Right cardiac atrium (tissue), 5 donors: ENCODE measurements at regions not wholly inside any gene's neighbourhood (a gene's known extent, or its start where the extent isn't known, plus 50 kb on each side); places are given as distances from the start of the nearest gene placed in this dataset.

ENCODE experiments used
- ATAC-seq, 2 donors: fragments of 200-7000 bp; cut with Tn5 transposase; one replicate each; pipeline versions ENCODE4 v1.8.0 to v1.9.1; 2020; ENCODE audit warnings: moderate library complexity in 2 of 2, mild to moderate bottlenecking in 1 of 2
- DNase-seq, 3 donors: peaks; one replicate each; pipeline ENCODE4 v3.0.0-alpha.2; 2020
- H3K27ac ChIP-seq: one replicate; pipeline ENCODE4 v1.5.1; 2013; ENCODE audit warnings: mild to moderate bottlenecking, low read length, control low read depth, moderate library complexity
- H3K27me3 ChIP-seq: one replicate; pipeline ENCODE4 v1.6.1; 2013; ENCODE audit not compliant: control insufficient read depth, insufficient read depth
- H3K4me1 ChIP-seq: one replicate; pipeline ENCODE4 v1.6.1; 2013; ENCODE audit warnings: low read length; ENCODE audit not compliant: control insufficient read depth, insufficient read depth
- H3K4me3 ChIP-seq: one replicate; pipeline ENCODE4 v1.5.1; 2013; ENCODE audit warnings: low read length, control low read depth
- H3K9me3 ChIP-seq: one replicate; pipeline ENCODE4 v1.6.1; 2013; ENCODE audit warnings: low read length; ENCODE audit not compliant: control insufficient read depth
- WGBS: extraction: QIAGEN DNeasy Blood & Tissue Kit; methylation state at CpG from one replicate; pipeline ENCODE4 v1.1.7; 2013; 5-methylcytosine and 5-hydroxymethylcytosine counted together
- intact Hi-C, 4 donors: fragments of 100-400 bp; cut with DNase I; formaldehyde crosslinking; loops; one replicate each; pipeline versions ENCODE4 v1.11.0 to v1.14.0; 2022 to 2023
- donor health status: healthy with polysubstance abuse.
- donor health status: DM: no; HTN: yes; CAD: no.
- donor health status: DM: no; HTN: no; CAD: no.
- donor health status: DM: no; HTN: yes; CAD: no; lungs with severe emphysema.
- donor health status: DM: yes; HTN: yes; CAD: no.

DNA sequence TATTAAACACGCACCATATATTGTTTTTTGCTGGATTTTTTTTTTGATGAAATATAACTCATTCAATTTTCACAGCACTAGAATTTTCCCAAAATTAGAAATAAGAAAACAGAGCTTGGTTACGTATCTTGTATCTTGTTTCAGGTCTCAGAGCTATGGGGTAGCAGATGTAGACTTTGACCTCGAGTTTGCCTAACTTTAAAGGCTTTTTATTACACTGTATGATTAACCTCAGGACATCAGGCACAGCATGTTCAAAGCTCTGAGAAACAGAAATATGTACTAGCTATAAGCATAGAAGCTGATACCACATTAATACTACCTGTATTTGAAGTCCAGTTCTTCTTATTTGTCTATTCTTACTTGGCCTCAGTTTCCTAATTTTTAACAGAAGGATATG lies 171.9 kb upstream of the KITLG start:
- no peaks in the 10 kb centered on the region for H3K27me3 ChIP-seq
- H3K4me1 ChIP-seq, result no peaks in the 10 kb centered on the region
- DNase-seq (no peak), ATAC-seq (no peak)
- 97% methylated on average over 3 of the region's 3 CpGs for WGBS
- intact Hi-C loops, result no loop called here
- no peaks in the 10 kb centered on the region for H3K9me3 ChIP-seq
- no peak overlapping the region for H3K27ac ChIP-seq
- no peak overlapping the region for H3K4me3 ChIP-seq

DNA sequence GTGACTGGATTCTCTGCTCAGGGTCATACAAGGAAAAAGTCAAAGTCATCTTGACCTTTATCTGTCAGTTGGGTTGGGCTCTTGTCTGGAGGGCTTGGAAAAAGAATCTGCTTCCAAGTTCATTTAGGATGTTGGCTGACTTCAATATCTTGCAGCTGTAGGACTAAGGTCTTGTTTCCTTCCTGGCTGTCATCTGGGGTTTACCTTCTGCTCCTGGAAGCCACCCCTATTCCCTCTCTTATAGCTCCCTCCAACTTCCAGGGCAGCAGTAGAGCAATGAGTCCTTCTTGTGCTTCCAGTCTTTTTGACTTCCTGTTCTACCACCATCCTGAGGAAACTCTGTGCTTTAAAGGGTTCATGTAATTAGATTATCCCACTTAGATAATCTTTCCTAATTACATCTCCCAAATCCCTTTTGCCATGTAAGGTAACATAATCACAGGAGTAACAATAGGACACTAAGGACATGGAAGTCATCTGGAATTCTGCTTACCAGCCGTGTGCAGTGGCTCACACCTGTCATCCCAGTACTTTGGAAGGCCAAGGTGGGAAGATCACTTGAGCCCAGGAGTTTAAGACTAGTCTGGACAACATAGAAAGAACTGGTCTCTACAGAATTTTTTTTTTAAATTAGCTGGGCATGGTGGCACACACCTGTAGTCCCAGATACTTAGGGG lies 170.7 kb upstream of the KITLG start:
- ATAC-seq, result no peak
- H3K4me1 ChIP-seq, result no peaks in the 10 kb centered on the region
- 74% methylated on average over 1 of the region's 1 CpG for WGBS

DNA sequence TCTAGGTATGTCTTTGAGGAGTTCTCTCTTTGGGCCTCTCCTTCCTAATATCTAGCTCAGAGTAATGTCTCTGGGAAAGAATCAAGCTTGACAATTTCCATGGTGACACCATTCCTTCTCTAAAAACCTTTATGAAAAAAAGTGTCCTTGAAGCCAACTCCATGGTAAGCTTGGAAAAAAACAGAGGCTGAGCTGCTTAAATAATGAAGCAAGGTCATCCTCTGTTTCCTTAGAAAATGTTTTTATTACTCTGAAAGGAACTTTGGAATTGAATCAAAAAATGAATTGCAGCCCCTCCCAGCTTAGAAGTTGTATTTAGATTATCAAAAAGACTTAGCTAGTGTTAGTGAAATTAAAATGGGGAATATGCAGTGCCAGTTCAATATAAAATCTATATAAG lies 166.1 kb upstream of the KITLG start:
- Histone ChIP-seq H3K9me3 (no peaks in the 10 kb centered on the region), H3K4me1 (no peaks in the 10 kb centered on the region), H3K27ac (no peak overlapping the region), H3K27me3 (no peaks in the 10 kb centered on the region), H3K4me3 (no peak overlapping the region)
- DNase-seq (no peak), ATAC-seq (peak; percentile 36 to 54)
- intact Hi-C loops, result no loop called here

More for the DNA sequence above, 170.7 kb upstream of the KITLG start:
- Histone ChIP-seq H3K4me3 (no peak overlapping the region), H3K27ac (no peak overlapping the region), H3K9me3 (no peaks in the 10 kb centered on the region), H3K27me3 (no peaks in the 10 kb centered on the region)
- intact Hi-C loops, result no loop called here
- no peak for DNase-seq

DNA sequence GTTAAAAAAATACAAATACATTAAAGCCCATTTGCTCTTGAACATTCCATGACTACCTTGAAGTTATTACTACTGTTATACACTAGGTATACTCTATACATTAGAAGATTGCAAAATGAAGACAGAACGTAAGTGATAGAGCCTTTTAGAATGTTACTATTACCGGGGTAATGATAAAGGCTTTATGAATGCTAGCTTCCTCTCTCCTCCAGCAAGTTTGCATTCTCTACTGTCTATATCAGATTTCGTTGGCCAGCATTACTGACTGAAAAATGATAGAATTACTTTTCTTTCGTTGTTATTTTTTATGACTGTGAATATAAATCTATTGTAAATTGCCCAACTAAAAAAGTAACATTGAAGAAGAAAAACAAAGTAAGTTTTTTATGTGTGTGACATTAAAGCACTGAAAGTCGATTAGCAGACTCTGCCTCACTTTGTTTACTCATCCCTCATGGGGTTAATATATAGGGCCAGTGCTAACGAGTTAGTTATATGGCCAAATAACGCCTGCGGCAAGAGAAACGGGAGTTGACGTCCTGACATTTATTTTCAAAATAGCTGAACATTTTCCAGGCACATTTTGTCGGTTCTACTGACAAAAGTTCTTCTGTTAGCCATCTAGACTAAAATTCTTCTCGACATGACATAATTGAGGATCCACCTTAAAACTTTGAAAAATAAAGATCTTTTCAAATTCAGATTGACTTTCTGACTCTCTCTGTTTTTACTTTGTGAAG lies 163.8 kb upstream of the KITLG start:
- Histone ChIP-seq H3K9me3 (no peaks in the 10 kb centered on the region), H3K4me3 (no peak overlapping the region), H3K4me1 (no peaks in the 10 kb centered on the region), H3K27me3 (no peaks in the 10 kb centered on the region), H3K27ac (no peak overlapping the region)
- DNase-seq (no peak), ATAC-seq (no peak)
- WGBS, result 64% methylated on average over 12 of the region's 12 CpGs
- intact Hi-C loops, result no loop called here

DNA sequence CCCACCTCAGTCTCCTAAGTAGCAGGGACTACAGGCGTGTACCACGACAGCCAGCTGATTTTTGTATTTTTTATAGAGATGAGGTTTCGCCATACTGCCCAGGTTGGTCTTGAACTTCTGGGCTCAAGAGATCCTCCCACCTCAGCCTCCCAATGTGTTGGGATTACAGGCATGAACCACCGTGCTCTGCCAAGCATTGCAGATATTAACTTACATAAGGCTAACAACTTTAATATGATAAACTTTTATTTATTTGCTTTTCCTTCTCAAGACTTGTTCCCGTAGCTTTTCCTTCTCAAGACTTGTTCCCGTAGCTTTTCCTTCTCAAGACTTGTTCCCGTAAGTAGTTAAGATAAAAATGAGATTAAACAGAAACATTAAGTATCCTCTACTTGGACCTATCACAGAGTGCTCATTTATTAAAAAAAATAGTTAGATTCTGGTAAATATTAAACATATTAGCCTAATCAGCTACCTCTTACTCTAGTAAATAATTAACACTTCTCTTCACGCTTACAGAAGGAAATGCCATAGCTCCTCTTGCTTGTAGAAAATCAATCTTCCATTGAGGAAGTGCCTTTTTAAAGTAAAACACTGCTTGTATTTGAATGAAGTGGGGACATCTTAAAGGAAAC lies 157.7 kb upstream of the KITLG start:
- no peak overlapping the region for H3K4me3 ChIP-seq
- no peaks in the 10 kb centered on the region for H3K4me1 ChIP-seq
- intact Hi-C loops, result no loop called here
- H3K9me3 ChIP-seq, result no peaks in the 10 kb centered on the region
- H3K27ac ChIP-seq, result no peak overlapping the region
- H3K27me3 ChIP-seq, result no peaks in the 10 kb centered on the region
- DNase-seq (no peak), ATAC-seq (no peak)
- 88% methylated on average over 8 of the region's 8 CpGs for WGBS

DNA sequence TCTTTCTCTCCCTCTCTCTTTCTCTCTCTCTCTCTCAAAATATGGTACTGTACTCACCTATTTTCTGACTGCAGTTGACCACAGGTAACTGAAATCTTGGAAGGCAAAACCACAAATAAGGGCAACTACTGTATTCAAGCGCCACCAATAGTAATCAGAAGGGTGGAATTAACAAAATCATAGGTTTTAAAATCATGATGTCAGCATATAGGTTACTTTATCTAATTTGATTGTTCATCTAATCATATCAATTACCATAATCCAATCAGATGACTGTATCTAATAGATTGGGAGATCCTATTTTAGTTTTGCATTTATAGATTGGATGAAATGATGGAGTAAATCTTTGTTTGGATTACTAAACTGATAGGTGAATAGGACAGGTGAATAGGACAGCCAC lies 155.8 kb upstream of the KITLG start:
- Histone ChIP-seq H3K27me3 (no peaks in the 10 kb centered on the region), H3K27ac (no peak overlapping the region), H3K4me3 (no peak overlapping the region), H3K9me3 (no peaks in the 10 kb centered on the region), H3K4me1 (no peaks in the 10 kb centered on the region)
- WGBS, result 98% methylated on average over 1 of the region's 1 CpG
- no peak for DNase-seq
- intact Hi-C loops, result no loop called here
- no peak for ATAC-seq

DNA sequence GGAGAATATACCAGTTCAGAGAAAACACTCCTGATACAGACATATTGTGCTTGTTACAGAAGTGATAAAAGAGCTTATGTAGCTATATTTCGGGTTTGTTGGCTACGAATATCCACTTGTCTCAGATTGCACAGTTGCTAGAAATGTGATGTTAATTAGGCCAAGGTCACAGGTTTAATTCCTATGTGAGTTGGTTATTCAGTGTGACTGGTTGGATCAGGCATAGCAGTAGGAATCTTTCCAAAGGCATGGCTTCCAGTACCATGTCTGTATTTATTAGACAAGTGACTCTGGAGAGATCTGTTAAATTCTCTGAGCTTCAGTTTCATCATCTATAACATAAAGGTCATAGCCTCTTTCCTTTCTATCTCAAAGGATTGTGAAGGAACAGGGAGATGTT lies 152.7 kb upstream of the KITLG start:
- Histone ChIP-seq H3K9me3 (no peaks in the 10 kb centered on the region), H3K4me1 (no peaks in the 10 kb centered on the region), H3K27me3 (no peaks in the 10 kb centered on the region), H3K27ac (no peak overlapping the region), H3K4me3 (no peak overlapping the region)
- DNase-seq (no peak), ATAC-seq (no peak)
- 67% methylated on average over 2 of the region's 2 CpGs for WGBS
- intact Hi-C loops, result no loop called here

DNA sequence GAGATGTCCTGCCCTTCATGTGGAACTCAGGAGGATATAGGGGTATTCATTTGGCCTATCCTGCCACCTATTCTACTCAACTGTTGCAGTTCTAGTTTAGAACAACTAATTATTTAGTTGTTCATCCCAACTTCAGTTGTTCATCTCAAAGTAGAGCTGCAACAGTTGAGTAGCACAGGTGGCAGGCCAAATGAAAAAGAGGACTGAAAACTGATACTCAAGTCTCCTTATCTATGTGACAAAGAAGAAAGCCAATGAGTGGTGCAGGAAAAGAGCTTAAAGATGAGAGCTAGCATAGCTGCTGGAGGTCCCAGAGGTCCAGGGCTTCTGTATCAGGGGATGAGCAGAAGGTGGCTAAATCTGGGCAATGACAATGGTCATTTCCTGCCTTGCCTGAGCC lies 148.9 kb upstream of the KITLG start:
- Histone ChIP-seq H3K4me1 (no peaks in the 10 kb centered on the region), H3K27ac (no peak overlapping the region), H3K9me3 (no peaks in the 10 kb centered on the region), H3K4me3 (no peak overlapping the region), H3K27me3 (no peaks in the 10 kb centered on the region)
- ATAC-seq (no peak), DNase-seq (no peak)
- intact Hi-C loops, result no loop called here

DNA sequence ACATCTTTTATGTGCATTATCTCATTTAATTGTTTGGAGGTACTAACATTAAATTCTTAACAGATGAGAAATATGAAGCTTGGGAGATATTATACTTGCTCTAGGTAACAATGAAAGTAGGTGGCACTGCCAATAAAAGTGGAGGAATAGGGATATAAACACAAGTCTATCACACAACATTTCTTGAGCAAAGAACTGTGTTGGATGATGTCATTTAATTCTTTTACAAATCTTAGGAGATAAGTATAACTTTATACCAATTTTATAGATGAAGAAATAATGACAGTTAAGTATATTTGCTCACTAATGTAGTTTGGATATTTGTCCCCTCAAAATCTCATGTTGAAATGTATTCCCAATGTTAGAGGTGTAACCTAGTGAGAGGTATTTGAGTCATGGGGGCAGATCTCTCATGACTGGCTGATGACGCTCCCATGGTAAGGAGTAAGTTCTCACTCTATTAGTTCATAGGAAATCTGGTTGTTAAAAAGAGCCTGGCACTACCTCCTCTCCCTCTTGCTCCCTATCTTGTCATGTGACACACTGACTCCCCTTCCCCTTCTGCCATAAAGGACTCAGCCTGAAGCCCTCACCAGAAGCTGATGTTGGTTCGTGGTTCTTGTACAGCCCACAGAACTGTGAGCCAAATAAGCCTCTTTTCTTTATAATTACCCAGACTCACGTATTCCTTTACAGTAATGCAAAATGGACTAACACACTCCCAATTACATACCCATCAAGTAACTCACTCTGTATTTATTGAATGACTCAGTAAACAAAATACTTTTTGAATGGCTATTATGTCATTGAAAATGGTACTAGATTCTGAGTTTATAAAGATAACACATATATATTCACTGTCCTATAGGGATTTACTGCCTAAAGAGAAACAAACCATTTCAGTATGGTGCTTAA lies 146.8 kb upstream of the KITLG start:
- no peaks in the 10 kb centered on the region for H3K4me1 ChIP-seq
- no peak for ATAC-seq
- H3K4me3 ChIP-seq, result no peak overlapping the region
- intact Hi-C loops, result no loop called here
- H3K9me3 ChIP-seq, result no peaks in the 10 kb centered on the region
- no peak overlapping the region for H3K27ac ChIP-seq
- no peaks in the 10 kb centered on the region for H3K27me3 ChIP-seq
- 89% methylated on average over 3 of the region's 3 CpGs for WGBS
- no peak for DNase-seq

DNA sequence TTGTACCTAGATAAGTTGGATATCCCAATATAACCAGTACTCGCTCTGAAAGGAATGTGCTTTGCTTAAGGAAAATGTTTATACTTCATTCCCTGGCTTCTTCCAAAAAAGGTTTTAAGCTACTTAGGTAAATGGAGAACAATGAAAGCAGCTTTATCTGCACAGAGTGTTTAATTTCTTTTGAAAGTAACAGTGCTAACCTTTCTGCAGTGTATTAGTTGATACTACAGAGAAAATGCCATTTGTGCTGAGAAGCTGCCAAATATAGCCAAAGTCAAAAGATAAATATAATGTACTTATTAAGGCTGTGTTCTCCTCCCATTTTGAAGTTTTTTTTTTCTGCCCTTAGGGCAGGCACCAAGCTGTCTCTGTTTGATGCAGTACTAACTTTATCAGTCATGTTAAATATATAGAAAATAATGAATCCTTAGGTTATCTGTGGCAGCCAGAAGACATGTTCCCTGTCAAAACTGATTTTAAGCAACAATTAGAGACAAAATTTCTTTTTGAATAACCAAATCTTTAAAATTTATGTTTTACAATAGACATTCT lies 145.4 kb upstream of the KITLG start:
- Histone ChIP-seq H3K4me1 (no peaks in the 10 kb centered on the region), H3K9me3 (no peaks in the 10 kb centered on the region), H3K27ac (no peak overlapping the region), H3K27me3 (no peaks in the 10 kb centered on the region), H3K4me3 (no peak overlapping the region)
- ATAC-seq (no peak), DNase-seq (no peak)
- intact Hi-C loops, result no loop called here
- WGBS, result 95% methylated on average over 1 of the region's 1 CpG
